Muscle layer of duodenum (tissue), 2 donors: ENCODE measurements at regions not wholly inside any gene's neighbourhood (a gene's known extent, or its start where the extent isn't known, plus 50 kb on each side); places are given as distances from the start of the nearest gene placed in this dataset.

ENCODE experiments used
- H3K27ac ChIP-seq: one replicate; pipeline ENCODE4 v1.7.0; 2013; ENCODE audit warnings: mild to moderate bottlenecking, low read length
- H3K27me3 ChIP-seq: one replicate; pipeline ENCODE4 v1.7.0; 2013; ENCODE audit warnings: low read depth, mild to moderate bottlenecking, control low read depth, low read length
- H3K36me3 ChIP-seq, 2 donors: one replicate each; pipeline ENCODE4 v1.7.0; 2013; ENCODE audit warnings: low read length in 2 of 2, control low read depth in 1 of 2, mild to moderate bottlenecking in 1 of 2; ENCODE audit not compliant: insufficient read depth in 2 of 2, control insufficient read depth in 1 of 2
- H3K4me1 ChIP-seq, 2 donors: one replicate each; pipeline ENCODE4 v1.7.0; 2013; ENCODE audit warnings: low read length in 2 of 2, mild to moderate bottlenecking in 2 of 2, control low read depth in 1 of 2, moderate library complexity in 1 of 2; ENCODE audit not compliant: insufficient read depth in 2 of 2, control insufficient read depth in 1 of 2
- H3K4me3 ChIP-seq, 2 donors: one replicate each; pipeline ENCODE4 v1.7.0; 2013; ENCODE audit warnings: low read length in 2 of 2, low read depth in 1 of 2, mild to moderate bottlenecking in 1 of 2
- H3K9me3 ChIP-seq, 2 donors: one replicate each; pipeline ENCODE4 v1.7.0; 2013; ENCODE audit warnings: low read length in 2 of 2, control low read depth in 1 of 2, mild to moderate bottlenecking in 1 of 2; ENCODE audit not compliant: control insufficient read depth in 1 of 2
- donor health status: healthy.

DNA sequence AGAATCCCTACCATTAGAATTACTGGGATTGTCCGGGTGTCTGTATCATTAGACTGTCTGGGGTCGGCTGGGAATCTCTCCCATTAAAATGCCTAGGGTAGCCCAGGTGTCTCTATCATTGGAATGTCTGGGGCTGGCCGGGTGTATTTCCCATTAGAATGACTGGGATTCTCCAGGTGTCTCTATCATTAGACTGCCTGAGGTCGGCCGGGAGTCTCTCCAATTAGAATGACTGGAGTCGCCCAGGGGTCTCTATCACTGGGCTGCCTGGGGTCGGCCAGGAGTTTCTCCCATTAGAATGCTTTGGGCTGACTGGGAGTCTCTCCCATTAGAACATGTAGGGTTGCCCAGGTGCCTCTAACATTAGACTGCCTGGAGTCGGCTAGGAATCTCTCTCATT is 1560.7 kb downstream of the UQCRFS1 start:
- Histone ChIP-seq H3K4me3 (no peak overlapping the region), H3K27me3 (no peaks in the 10 kb centered on the region), H3K4me1 (no peaks in the 10 kb centered on the region), H3K9me3 (peaks cover 5 to 27% of the 10 kb centered on the region in 2 donors), H3K36me3 (no peaks in the 10 kb centered on the region), H3K27ac (no peak overlapping the region)

- no peaks in the 10 kb centered on the region for H3K27me3 ChIP-seq
- peaks cover 3 to 6% of the 10 kb centered on the region in 2 donors for H3K9me3 ChIP-seq
- H3K27ac ChIP-seq = no peak overlapping the region
- no peak overlapping the region for H3K4me3 ChIP-seq
- no peaks in the 10 kb centered on the region for H3K36me3 ChIP-seq
- H3K4me1 ChIP-seq = no peaks in the 10 kb centered on the region
Observed at GRCh38 chr19:27647423-27647822, 1565.5 kb downstream of the UQCRFS1 start.

DNA sequence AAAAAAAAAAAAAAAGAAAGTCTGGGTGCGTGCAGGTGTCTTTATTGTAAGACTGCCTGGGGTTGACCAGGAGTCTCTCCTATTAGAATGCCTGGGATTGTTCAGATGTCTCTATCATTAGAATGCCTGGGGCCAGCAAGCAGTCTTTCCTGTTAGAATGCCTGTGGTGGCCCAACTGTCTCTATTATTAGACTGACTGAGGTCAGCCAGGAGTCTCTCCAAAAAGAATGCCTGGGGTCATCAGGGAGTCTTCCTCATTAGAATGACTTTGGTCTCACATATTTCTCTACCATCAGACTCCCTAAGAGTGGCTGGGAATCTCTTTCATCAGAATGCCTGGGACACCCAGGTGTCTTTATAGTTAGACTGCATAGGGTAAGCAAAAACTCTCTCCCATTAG is 1577.5 kb downstream of the UQCRFS1 start:
- no peak overlapping the region for H3K4me3 ChIP-seq
- peaks cover 5 to 32% of the 10 kb centered on the region in 2 donors for H3K9me3 ChIP-seq
- H3K4me1 ChIP-seq = no peaks in the 10 kb centered on the region
- no peak overlapping the region for H3K27ac ChIP-seq
- no peaks in the 10 kb centered on the region for H3K36me3 ChIP-seq
- H3K27me3 ChIP-seq = no peaks in the 10 kb centered on the region

- no peak overlapping the region for H3K27ac ChIP-seq
- H3K4me1 ChIP-seq = no peaks in the 10 kb centered on the region
- H3K9me3 ChIP-seq = peaks cover 23 to 87% of the 10 kb centered on the region in 2 donors
- H3K4me3 ChIP-seq = no peak overlapping the region
- H3K27me3 ChIP-seq = no peaks in the 10 kb centered on the region
- no peaks in the 10 kb centered on the region for H3K36me3 ChIP-seq
Observed at GRCh38 chr19:27618006-27618405, 1594.9 kb downstream of the UQCRFS1 start.

DNA sequence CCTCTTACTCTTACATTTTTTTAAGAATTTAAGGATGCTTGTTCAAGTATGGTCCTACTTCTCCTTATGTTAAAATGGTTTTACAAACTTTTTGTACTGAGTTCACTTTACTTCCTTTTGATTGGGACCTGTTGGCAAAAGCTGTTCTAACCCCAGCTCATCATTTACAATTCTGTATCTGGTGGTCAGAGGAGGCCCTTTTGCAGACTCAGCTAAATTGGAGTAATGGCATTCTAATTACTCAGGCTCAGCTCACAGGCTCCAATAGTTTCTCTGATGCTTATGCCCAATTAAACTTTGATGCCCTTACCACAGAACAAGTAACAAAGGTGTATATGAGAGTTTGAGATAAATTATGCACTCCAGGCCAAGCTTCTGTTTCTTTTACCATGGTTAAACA is 1632.0 kb downstream of the UQCRFS1 start:
- no peak overlapping the region for H3K27ac ChIP-seq
- H3K36me3 ChIP-seq = no peaks in the 10 kb centered on the region
- H3K4me1 ChIP-seq = no peaks in the 10 kb centered on the region
- H3K9me3 ChIP-seq = peaks cover 7 to 29% of the 10 kb centered on the region in 2 donors
- H3K27me3 ChIP-seq = no peaks in the 10 kb centered on the region
- no peak overlapping the region for H3K4me3 ChIP-seq
